GM19395 (cell line): ENCODE measurements at regions not wholly inside any gene's neighbourhood (a gene's known extent, or its start where the extent isn't known, plus 50 kb on each side); places are given as distances from the start of the nearest gene placed in this dataset.
A peak's percentile ranks its signal among the peaks of the same experiment; 100 is the strongest.

Experiments used
- ATAC-seq: cut with Tn5 transposase; IDR thresholded peaks from one replicate; pipeline ENCODE4 v1.9.1; 2021; ENCODE audit warnings: mild to moderate bottlenecking, moderate library complexity; ENCODE audit not compliant: unreplicated experiment

GRCh38 chr1:58908561-58909560 lies 125.0 kb upstream of the JUN start:
- no peak for ATAC-seq

GRCh38 chr1:58909914-58910681 lies 126.3 kb upstream of the JUN start:
- no peak for ATAC-seq

DNA sequence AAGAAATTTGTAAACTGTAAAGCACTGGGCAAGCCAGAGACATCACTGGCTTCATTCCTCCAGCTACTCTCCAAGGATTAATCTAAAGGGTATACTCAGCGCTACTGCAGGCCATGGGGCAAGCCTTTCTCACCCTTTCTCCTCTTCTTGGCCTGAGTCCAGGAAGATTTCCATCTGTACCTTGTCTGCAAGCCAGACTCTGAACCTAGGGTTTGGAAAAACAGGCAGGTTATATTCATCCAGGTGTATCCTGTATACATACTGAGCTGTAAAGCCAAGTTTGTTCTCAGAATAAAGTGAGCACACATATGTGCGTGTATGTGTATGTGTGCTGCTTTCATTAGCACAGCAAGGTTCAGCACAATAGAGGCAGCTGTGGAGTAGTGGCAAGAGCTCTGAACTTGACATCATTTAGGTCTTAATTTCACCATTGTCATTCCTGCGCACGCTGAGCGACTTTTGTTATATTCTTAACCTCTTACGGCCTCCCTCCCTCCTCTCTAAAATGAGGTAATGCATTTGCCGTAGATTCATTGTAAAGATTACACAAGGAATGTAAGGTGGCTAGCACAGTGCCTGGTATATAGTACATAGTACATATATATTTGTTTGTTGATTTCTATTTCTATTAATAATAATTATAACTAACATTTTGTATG lies 128.1 kb upstream of the JUN start:
- no peak for ATAC-seq

DNA sequence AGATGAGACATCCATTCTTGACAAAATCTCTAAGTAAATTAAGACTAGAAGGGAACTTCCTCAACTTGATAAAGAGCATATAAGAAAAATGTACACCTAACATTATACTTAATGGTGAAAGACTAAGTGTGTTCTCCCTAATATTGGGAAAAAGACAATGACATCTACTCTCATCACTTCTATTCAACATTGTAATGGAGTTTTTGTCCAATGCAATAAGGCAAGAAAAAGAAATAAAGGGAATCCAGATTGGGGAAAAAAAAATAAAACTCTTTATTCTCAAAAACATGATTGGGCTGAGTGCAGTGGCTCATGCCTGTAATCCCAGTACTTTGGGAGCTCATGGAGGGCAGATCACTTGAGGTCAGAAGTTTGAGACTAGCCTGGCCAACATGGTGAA lies 131.1 kb upstream of the JUN start:
- no peak for ATAC-seq

GRCh38 chr1:58917436-58917835 lies 133.6 kb upstream of the JUN start:
- no peak for ATAC-seq

DNA sequence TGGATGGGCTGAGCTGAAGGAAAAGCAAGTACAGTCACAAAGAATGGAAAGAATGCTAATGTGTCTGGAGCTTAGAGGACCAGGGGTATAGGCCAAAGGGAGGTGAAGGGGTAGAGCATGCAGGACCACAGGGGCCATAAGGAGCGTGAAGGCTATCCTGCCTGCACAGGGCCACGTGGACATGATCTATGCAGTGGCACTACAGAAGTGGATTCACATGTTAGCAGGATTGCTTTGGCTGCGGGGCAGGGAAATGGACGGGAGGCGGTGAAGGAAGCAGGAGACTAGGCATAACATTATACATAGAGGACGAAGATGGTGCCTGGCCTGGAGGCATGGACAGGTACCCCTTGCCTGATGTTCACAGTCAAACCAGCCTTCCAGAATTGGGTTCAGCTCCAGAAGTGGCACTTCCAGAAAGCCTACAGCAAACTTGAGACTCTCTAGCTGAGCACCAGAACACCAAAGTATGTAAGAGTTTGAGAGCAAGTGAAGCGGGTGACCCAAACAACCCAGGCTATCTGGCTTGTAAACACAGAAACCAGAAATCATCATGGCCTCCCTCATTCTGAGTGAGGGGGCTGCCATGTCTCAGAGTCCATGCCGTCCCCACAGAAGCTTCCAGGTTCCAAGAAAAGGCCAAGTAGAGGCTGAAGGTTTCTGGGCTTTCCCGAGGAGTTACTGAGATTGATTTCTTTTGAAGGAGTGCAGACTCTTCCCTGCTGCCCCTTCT lies 135.5 kb upstream of the JUN start:
- no peak for ATAC-seq

DNA sequence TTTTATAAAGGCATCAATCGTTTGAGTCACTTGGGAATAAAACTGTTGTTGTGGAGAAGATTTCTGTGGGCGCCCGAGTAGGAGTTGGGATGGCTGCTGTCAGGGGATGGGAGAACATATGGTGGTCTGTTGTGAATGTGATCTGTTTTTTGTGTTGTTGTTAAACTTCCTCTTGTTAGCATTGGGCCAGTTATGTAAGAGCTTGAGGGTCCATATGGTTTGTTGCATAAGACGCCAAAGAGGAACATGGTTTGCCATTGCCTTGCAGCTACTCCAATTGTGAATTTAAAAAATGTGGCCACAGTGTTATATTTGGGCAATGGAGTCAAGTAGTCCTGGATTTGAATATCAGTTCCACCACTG lies 136.1 kb upstream of the JUN start:
- no peak for ATAC-seq

GRCh38 chr1:58921342-58921741 lies 137.5 kb upstream of the JUN start:
- no peak for ATAC-seq

GRCh38 chr1:58921751-58922150 lies 137.9 kb upstream of the JUN start:
- ATAC-seq: no peak

- peak; percentile 99 for ATAC-seq
Measured at GRCh38 chr1:58922302-58923089, 138.6 kb upstream of the JUN start.

DNA sequence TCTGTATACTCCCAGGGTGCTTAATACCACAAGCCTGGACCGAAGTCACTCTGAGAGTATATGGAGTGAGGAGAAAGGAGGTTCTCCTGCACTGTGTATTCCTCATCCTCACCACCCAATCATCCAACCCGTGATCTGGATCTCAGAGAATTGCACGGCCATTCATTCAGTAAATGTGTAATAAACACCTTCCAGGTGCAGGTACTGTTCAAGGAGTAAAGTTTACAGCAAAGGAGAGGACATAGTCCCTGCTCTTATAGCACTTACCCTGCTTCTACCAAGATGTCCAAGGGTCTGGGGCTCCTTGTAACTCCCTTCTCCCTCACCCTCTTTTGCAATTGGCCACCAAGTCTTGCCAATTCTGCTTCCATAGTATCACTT lies 139.2 kb upstream of the JUN start:
- ATAC-seq: no peak

- ATAC-seq: no peak
Measured at GRCh38 chr1:58924016-58924565, 140.2 kb upstream of the JUN start.

DNA sequence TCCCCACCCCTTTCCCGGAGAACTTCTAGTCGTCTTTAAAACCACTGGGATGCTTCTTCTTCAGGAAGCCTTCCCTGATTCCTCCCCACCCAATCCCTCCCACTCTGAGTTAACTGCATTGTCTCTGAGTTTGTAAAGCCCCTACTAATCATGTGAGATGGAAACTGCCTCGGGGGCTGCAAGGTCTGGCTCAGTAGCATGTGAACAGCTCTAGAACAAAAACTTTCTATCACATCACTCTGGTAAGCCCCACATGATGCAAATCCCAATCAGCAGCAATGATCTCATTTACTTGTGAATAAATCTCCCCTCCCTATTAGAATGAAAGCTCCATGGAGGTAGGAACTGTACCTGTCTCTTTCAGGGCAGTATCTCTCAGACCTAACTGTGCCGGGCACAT lies 141.0 kb upstream of the JUN start:
- no peak for ATAC-seq

DNA sequence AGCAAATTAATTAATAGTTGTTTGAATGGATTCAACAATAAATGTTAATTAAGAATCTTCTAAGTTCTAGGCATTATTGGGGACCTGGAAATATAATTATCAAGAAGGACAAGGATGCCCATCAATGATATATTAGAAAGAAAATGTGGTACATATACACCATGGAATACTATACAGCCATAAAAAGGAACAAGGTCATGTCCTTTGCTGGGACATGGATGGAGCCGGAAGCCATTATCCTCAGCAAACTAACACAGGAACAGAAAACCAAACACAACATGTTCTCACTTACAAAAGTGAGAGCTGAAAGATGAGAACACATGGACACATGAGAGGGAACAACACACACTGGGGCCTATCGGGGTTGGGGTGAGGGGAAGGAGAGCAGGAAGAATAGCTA lies 141.4 kb upstream of the JUN start:
- ATAC-seq: no peak

GRCh38 chr1:58926152-58926551 lies 142.3 kb upstream of the JUN start:
- no peak for ATAC-seq

GRCh38 chr1:58927041-58927721 lies 143.3 kb upstream of the JUN start:
- ATAC-seq: no peak

DNA sequence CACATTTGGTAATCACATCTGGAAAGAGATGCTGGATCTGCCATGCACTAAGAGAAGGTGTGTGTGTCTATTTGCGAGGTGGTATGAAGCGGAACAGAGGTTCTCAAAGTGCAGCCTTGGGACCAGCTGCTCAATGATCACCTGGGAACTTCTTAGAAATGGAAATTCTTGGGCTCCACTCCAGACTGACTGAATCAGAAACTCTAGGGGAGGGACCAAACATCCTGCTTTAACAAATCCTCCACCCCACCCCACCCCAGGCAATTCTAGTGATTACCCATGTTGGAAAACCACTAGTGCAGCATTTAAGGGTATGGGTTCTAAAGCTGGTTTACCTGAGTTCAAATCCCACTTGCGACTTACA lies 143.9 kb upstream of the JUN start:
- no peak for ATAC-seq

DNA sequence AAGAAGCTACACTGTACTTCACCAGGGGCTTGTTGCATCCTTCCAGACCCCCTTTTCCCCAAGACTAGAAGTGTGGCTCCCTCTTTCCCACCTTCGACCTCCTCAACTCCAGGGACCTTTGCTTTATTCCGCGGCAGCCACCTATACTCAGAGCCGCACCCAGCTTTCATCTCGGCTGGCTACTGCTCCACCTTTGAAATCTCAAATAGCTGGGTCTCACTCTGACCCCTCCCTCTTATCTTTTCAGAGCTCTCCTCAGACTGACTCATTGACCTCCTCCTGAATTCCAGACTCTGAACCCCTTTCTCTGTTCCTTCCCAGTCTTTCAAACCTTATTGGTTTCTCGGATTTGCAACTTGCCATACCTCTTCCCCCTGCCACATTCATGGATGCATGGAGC lies 144.7 kb upstream of the JUN start:
- ATAC-seq: no peak

DNA sequence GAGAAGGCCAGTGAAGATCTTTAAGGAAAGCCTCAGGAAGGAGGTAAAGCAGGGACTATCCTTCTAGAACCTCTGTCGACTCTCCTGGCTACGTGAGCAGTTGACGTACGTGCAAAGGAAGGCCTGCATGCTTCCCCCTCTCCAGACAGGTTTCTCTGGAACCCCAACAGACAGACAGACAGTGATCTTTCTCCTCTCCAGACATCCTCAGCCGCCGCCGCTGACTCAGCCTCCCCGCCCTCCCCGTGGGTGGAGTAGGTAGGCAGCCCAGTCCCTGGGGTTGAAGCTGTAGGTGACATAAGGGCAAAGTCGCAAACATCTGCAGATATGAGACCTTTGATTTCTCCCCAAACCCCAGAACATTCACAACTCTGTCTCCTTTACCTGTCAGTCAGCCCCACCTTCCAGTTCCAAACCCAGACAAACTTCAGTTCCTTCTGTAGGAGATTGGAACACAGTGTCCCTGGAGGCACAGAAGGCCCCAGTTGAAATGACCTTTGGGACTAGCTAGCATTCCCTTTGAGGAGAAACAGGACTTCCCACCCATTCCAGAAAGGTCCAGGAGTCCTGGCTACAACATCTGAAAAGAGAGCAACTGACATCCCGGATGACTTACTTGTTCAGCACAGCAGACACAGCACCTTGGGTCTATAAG lies 146.0 kb upstream of the JUN start:
- ATAC-seq: no peak
